ENCODE measurements at regions not wholly inside any gene's neighbourhood (a gene's known extent, or its start where the extent isn't known, plus 50 kb on each side); places are given as distances from the start of the nearest gene placed in this dataset.
A peak's percentile ranks its signal among the peaks of the same experiment; 100 is the strongest.
"Not testable (repeated sequence)": the region's sequence is repeated elsewhere in the genome, so short reads cannot be mapped to it uniquely, and the experiment has no call there.

- Histone ChIP-seq H3K27me3 (no peaks in the 10 kb centered on the region), H3K4me3 (no peak overlapping the region), H3K36me3 (no peaks in the 10 kb centered on the region), H3K27ac (no peak overlapping the region), H3K4me1 (no peaks in the 10 kb centered on the region), H3K9me3 (replicated peaks) (no peaks in the 10 kb centered on the region)
- DNase-seq = no peak
Measured at GRCh38 chr6:141388666-141389065, 744.1 kb upstream of the GJE1 start.

- DNase-seq = no peak
- no peaks in the 10 kb centered on the region for H3K9me3 ChIP-seq (replicated peaks)
- H3K4me1 ChIP-seq = no peaks in the 10 kb centered on the region
- no peaks in the 10 kb centered on the region for H3K27me3 ChIP-seq
- H3K36me3 ChIP-seq = no peaks in the 10 kb centered on the region
- no peak overlapping the region for H3K4me3 ChIP-seq
- H3K27ac ChIP-seq = no peak overlapping the region
Measured at GRCh38 chr6:141370438-141370837, 762.3 kb upstream of the GJE1 start.

- H3K27me3 ChIP-seq; H3K27ac ChIP-seq; DNase-seq; H3K36me3 ChIP-seq; H3K4me1 ChIP-seq; H3K4me3 ChIP-seq; H3K9me3 ChIP-seq (replicated peaks): not testable (repeated sequence)
Measured at GRCh38 chr6:141366796-141367195, 765.9 kb upstream of the GJE1 start.

- Histone ChIP-seq H3K4me1 (no peaks in the 10 kb centered on the region), H3K9me3 (replicated peaks) (no peaks in the 10 kb centered on the region), H3K27ac (no peak overlapping the region), H3K4me3 (no peak overlapping the region), H3K27me3 (no peaks in the 10 kb centered on the region), H3K36me3 (no peaks in the 10 kb centered on the region)
- DNase-seq = no peak
Measured at GRCh38 chr6:141364694-141365093, 768.0 kb upstream of the GJE1 start.

GRCh38 chr6:141364232-141364631, 768.5 kb upstream of the GJE1 start:
- H3K27ac ChIP-seq = no peak overlapping the region
- no peaks in the 10 kb centered on the region for H3K4me1 ChIP-seq
- H3K36me3 ChIP-seq = no peaks in the 10 kb centered on the region
- H3K27me3 ChIP-seq = no peaks in the 10 kb centered on the region
- H3K9me3 ChIP-seq (replicated peaks) = no peaks in the 10 kb centered on the region
- no peak for DNase-seq
- H3K4me3 ChIP-seq = no peak overlapping the region

GRCh38 chr6:141361559-141361958, 771.2 kb upstream of the GJE1 start:
- Histone ChIP-seq H3K4me1 (no peaks in the 10 kb centered on the region), H3K36me3 (no peaks in the 10 kb centered on the region), H3K9me3 (replicated peaks) (no peaks in the 10 kb centered on the region), H3K27me3 (no peaks in the 10 kb centered on the region), H3K4me3 (no peak overlapping the region), H3K27ac (no peak overlapping the region)
- no peak for DNase-seq

GRCh38 chr6:141359953-141360352, 772.8 kb upstream of the GJE1 start:
- H3K27ac ChIP-seq = no peak overlapping the region

GRCh38 chr6:141354191-141354955, 778.4 kb upstream of the GJE1 start:
- Histone ChIP-seq H3K36me3 (no peaks in the 10 kb centered on the region), H3K9me3 (replicated peaks) (no peaks in the 10 kb centered on the region), H3K27ac (no peak overlapping the region), H3K4me3 (no peak overlapping the region), H3K4me1 (no peaks in the 10 kb centered on the region), H3K27me3 (no peaks in the 10 kb centered on the region)
- DNase-seq = peak in 1 of 2 experiments; percentile 1

More at GRCh38 chr6:141359953-141360352, 772.8 kb upstream of the GJE1 start:
- no peak for DNase-seq
- no peaks in the 10 kb centered on the region for H3K9me3 ChIP-seq (replicated peaks)
- no peaks in the 10 kb centered on the region for H3K4me1 ChIP-seq
- H3K4me3 ChIP-seq = no peak overlapping the region
- no peaks in the 10 kb centered on the region for H3K27me3 ChIP-seq
- H3K36me3 ChIP-seq = no peaks in the 10 kb centered on the region

- no peaks in the 10 kb centered on the region for H3K4me1 ChIP-seq
- DNase-seq = no peak
- no peaks in the 10 kb centered on the region for H3K9me3 ChIP-seq (replicated peaks)
- H3K4me3 ChIP-seq = no peak overlapping the region
- no peaks in the 10 kb centered on the region for H3K27me3 ChIP-seq
- no peak overlapping the region for H3K27ac ChIP-seq
- no peaks in the 10 kb centered on the region for H3K36me3 ChIP-seq
Measured at GRCh38 chr6:141351721-141352120, 781.0 kb upstream of the GJE1 start.

GRCh38 chr6:141349710-141350109, 783.0 kb upstream of the GJE1 start:
- Histone ChIP-seq H3K4me1 (no peaks in the 10 kb centered on the region), H3K36me3 (no peaks in the 10 kb centered on the region), H3K4me3 (no peak overlapping the region), H3K27ac (no peak overlapping the region), H3K9me3 (replicated peaks) (no peaks in the 10 kb centered on the region), H3K27me3 (no peaks in the 10 kb centered on the region)
- peak in 1 of 2 experiments; percentile 8 for DNase-seq

- Histone ChIP-seq H3K4me1 (no peaks in the 10 kb centered on the region), H3K9me3 (replicated peaks) (no peaks in the 10 kb centered on the region), H3K36me3 (no peaks in the 10 kb centered on the region), H3K27ac (no peak overlapping the region), H3K27me3 (no peaks in the 10 kb centered on the region), H3K4me3 (no peak overlapping the region)
- no peak for DNase-seq
Measured at GRCh38 chr6:141347906-141348492, 784.7 kb upstream of the GJE1 start.

- Histone ChIP-seq H3K9me3 (replicated peaks) (no peaks in the 10 kb centered on the region), H3K27ac (no peak overlapping the region), H3K36me3 (no peaks in the 10 kb centered on the region), H3K4me1 (no peaks in the 10 kb centered on the region), H3K27me3 (no peaks in the 10 kb centered on the region), H3K4me3 (no peak overlapping the region)
- DNase-seq = no peak
Measured at GRCh38 chr6:141347086-141347485, 785.6 kb upstream of the GJE1 start.

GRCh38 chr6:141346535-141346934, 786.2 kb upstream of the GJE1 start:
- Histone ChIP-seq H3K27ac (no peak overlapping the region), H3K4me3 (no peak overlapping the region), H3K4me1 (no peaks in the 10 kb centered on the region), H3K9me3 (replicated peaks) (no peaks in the 10 kb centered on the region), H3K27me3 (no peaks in the 10 kb centered on the region), H3K36me3 (no peaks in the 10 kb centered on the region)
- DNase-seq = no peak

- H3K4me1 ChIP-seq = no peaks in the 10 kb centered on the region
- H3K36me3 ChIP-seq = no peaks in the 10 kb centered on the region
- H3K4me3 ChIP-seq = no peak overlapping the region
- H3K9me3 ChIP-seq (replicated peaks) = no peaks in the 10 kb centered on the region
- H3K27ac ChIP-seq = no peak overlapping the region
- H3K27me3 ChIP-seq = no peaks in the 10 kb centered on the region
- no peak for DNase-seq
Measured at GRCh38 chr6:141337191-141337590, 795.5 kb upstream of the GJE1 start.

- Histone ChIP-seq H3K27ac (no peak overlapping the region), H3K36me3 (no peaks in the 10 kb centered on the region), H3K4me3 (no peak overlapping the region), H3K9me3 (replicated peaks) (no peaks in the 10 kb centered on the region), H3K27me3 (no peaks in the 10 kb centered on the region), H3K4me1 (no peaks in the 10 kb centered on the region)
- DNase-seq = no peak
Measured at GRCh38 chr6:141335477-141336273, 797.0 kb upstream of the GJE1 start.

All from SJCRH30 (cell line).